HepG2 (cell line): ENCODE measurements at regions not wholly inside any gene's neighbourhood (a gene's known extent, or its start where the extent isn't known, plus 50 kb on each side); places are given as distances from the start of the nearest gene placed in this dataset.

Experiments
- ATAC-seq: fragments of 200-7000 bp; cut with Tn5 transposase; 3 replicates; pipeline ENCODE4 v1.9.1; 2020; ENCODE audit warnings: mild to moderate bottlenecking, moderate library complexity
- BruUV-seq: library from RNA; stranded (reverse); fragments of 400-500 nt; replicated peaks from 2 replicates; lab custom pipeline; 2021; lab: Mats Ljungman, UMichigan
- CTCF ChIA-PET: fragments of 300-600 bp; formaldehyde crosslinking; extraction: SDS; loops from one replicate; lab custom pipeline; 2021; ENCODE audit warnings: low total read pairs, inconsistent platforms, low intra/inter-chr PET ratio; lab: Yijun Ruan, JAX
- POLR2A ChIA-PET: fragments of 350-600 bp; sonication (Branson Sonifier 250); formaldehyde crosslinking; loops from one replicate; lab custom pipeline; 2020; ENCODE audit warnings: antibody characterized with exemption, inconsistent platforms; lab: Yijun Ruan, JAX
- DNase-seq: peaks from one replicate; pipeline ENCODE4 v3.0.0-alpha.2; 2015; ENCODE audit warnings: low spot score
- FAIRE-seq: peaks from 3 replicates; lab custom pipeline; 2011; peaks lifted over from hg19 to GRCh38; lab: Jason Lieb, UNC
- H2AFZ ChIP-seq: one replicate; pipeline ENCODE4 v1.6.1; 2011; ENCODE audit warnings: low read length, inconsistent platforms
- H3K27ac ChIP-seq: fragments of 300-600 bp; 3 replicates; pipeline ENCODE4 v1.8.0; 2011; ENCODE audit warnings: mixed run types, mild to moderate bottlenecking, mixed read lengths, low read length, inconsistent platforms; ENCODE audit not compliant: insufficient read depth; ENCODE audit errors: extremely low read length
- H3K27me3 ChIP-seq, 2 experiments: fragments of 200-600 bp in 1 of 2; 2 replicates in 1 of 2; 3 replicates in 1 of 2; pipeline versions ENCODE4 v1.6.0 to v1.8.0; 2011; ENCODE audit warnings: low read length in 2 of 2, mild to moderate bottlenecking in 2 of 2, moderate library complexity in 2 of 2, inconsistent platforms in 1 of 2; ENCODE audit not compliant: insufficient read depth in 2 of 2, control insufficient read depth in 1 of 2
- H3K36me3 ChIP-seq, 2 experiments: fragments of 200-600 bp in 1 of 2; replicated peaks in 1 of 2; 2 replicates in 1 of 2; 3 replicates in 1 of 2; pipeline versions ENCODE4 v1.5.1 to v1.8.0; 2011; ENCODE audit warnings: low read length in 2 of 2, inconsistent platforms in 1 of 2; ENCODE audit not compliant: insufficient read depth in 2 of 2, control insufficient read depth in 1 of 2
- H3K4me1 ChIP-seq: 2 replicates; pipeline ENCODE4 v1.5.1; 2012; ENCODE audit warnings: low read length, inconsistent platforms; ENCODE audit not compliant: insufficient read depth
- H3K4me2 ChIP-seq: 2 replicates; pipeline ENCODE4 v1.6.0; 2011; ENCODE audit warnings: low read depth, low read length, inconsistent platforms
- H3K4me3 ChIP-seq, 3 experiments: fragments of 200-600 bp in 1 of 3; sonication (generic), shearing (Covaris generic) in 1 of 3; replicated peaks in 1 of 3; 2 replicates each; pipeline ENCODE4 v1.5.1; 2011 to 2016; ENCODE audit warnings: low read length in 3 of 3, inconsistent platforms in 2 of 3, low read depth in 2 of 3, mild to moderate bottlenecking in 2 of 3, control low read depth in 1 of 3, mixed read lengths in 1 of 3; ENCODE audit not compliant: insufficient read depth in 1 of 3
- H3K79me2 ChIP-seq: one replicate; pipeline ENCODE4 v1.6.1; 2011; ENCODE audit warnings: low read length, inconsistent platforms; ENCODE audit not compliant: insufficient read depth
- H3K9ac ChIP-seq: 2 replicates; pipeline ENCODE4 v1.6.0; 2011; ENCODE audit warnings: mild to moderate bottlenecking, low read depth, low read length, inconsistent platforms; ENCODE audit not compliant: insufficient read depth
- H3K9me3 ChIP-seq: 2 replicates; pipeline ENCODE4 v1.5.1; 2012; ENCODE audit warnings: mild to moderate bottlenecking, low read length
- H4K20me1 ChIP-seq: 2 replicates; pipeline ENCODE4 v1.6.0; 2011; ENCODE audit warnings: inconsistent platforms, mild to moderate bottlenecking, low read length, moderate library complexity; ENCODE audit not compliant: insufficient read depth
- CHCHD3 ChIP-seq: sonication (generic); formaldehyde crosslinking; IDR thresholded peaks from 2 replicates; pipeline ENCODE4 v1.8.0; 2022; ENCODE audit warnings: mild to moderate bottlenecking, missing genetic modification reagents, moderate library complexity
- DR1 ChIP-seq: sonication (generic); formaldehyde crosslinking; IDR thresholded peaks from 2 replicates; pipeline ENCODE4 v1.8.0; 2021; ENCODE audit warnings: mild to moderate bottlenecking, missing genetic modification reagents, inconsistent platforms
- JDP2 ChIP-seq: sonication (generic); formaldehyde crosslinking; IDR thresholded peaks from 2 replicates; pipeline ENCODE4 v1.8.1; 2022; ENCODE audit warnings: missing genetic modification reagents, borderline replicate concordance
- MEIS2 ChIP-seq: sonication (generic); formaldehyde crosslinking; IDR thresholded peaks from 2 replicates; pipeline ENCODE4 v1.9.0; 2021; ENCODE audit warnings: mild to moderate bottlenecking, missing genetic modification reagents
- MXD3 ChIP-seq: IDR thresholded peaks from 2 replicates; pipeline ENCODE4 v1.6.1; 2016; ENCODE audit warnings: mild to moderate bottlenecking, missing biosample characterization, missing genetic modification reagents
- MYNN ChIP-seq: sonication (generic); formaldehyde crosslinking; IDR thresholded peaks from 2 replicates; pipeline ENCODE4 v1.4.0; 2020; ENCODE audit warnings: mild to moderate bottlenecking, low read depth, missing genetic modification reagents
- NBN ChIP-seq: fragments of 450-650 bp; conservative IDR thresholded peaks from 2 replicates; pipeline ENCODE4 v1.6.1; 2017
- THRA ChIP-seq: sonication (generic); formaldehyde crosslinking; IDR thresholded peaks from 2 replicates; pipeline ENCODE4 v1.4.0; 2020; ENCODE audit warnings: missing genetic modification reagents, borderline replicate concordance
- TMF1 ChIP-seq: sonication (generic); formaldehyde crosslinking; IDR thresholded peaks from 2 replicates; pipeline ENCODE4 v1.8.1; 2022; ENCODE audit warnings: low read depth, missing genetic modification reagents
- ZFP36L1 ChIP-seq: sonication (generic); formaldehyde crosslinking; IDR thresholded peaks from 2 replicates; pipeline ENCODE4 v1.8.0; 2022; ENCODE audit warnings: mild to moderate bottlenecking, missing genetic modification reagents, moderate library complexity
- ZNF234 ChIP-seq: sonication (generic); formaldehyde crosslinking; conservative IDR thresholded peaks from 2 replicates; pipeline ENCODE4 v1.5.1; 2020; ENCODE audit warnings: mild to moderate bottlenecking, missing genetic modification reagents
- ZNF24 ChIP-seq: fragments of 450-650 bp; IDR thresholded peaks from 2 replicates; pipeline ENCODE4 v1.6.1; 2017; ENCODE audit warnings: antibody characterized with exemption, mild to moderate bottlenecking
- ZNF253 ChIP-seq: sonication (generic); formaldehyde crosslinking; IDR thresholded peaks from 2 replicates; pipeline ENCODE4 v1.8.0; 2022; ENCODE audit warnings: mild to moderate bottlenecking, missing genetic modification reagents, borderline replicate concordance
- ZNF326 ChIP-seq: sonication (generic); formaldehyde crosslinking; IDR thresholded peaks from 2 replicates; pipeline ENCODE4 v1.4.0; 2020; ENCODE audit warnings: missing genetic modification reagents, borderline replicate concordance
- ZNF614 ChIP-seq: IDR thresholded peaks from 2 replicates; pipeline ENCODE4 v1.6.1; 2018; ENCODE audit warnings: missing biosample characterization, missing genetic modification reagents, inconsistent platforms, borderline replicate concordance
- ZNF724P ChIP-seq: sonication (generic); formaldehyde crosslinking; IDR thresholded peaks from 2 replicates; pipeline ENCODE4 v1.8.0; 2022; ENCODE audit warnings: missing genetic modification reagents, borderline replicate concordance
- ZNF883 ChIP-seq: sonication (generic); formaldehyde crosslinking; IDR thresholded peaks from 2 replicates; pipeline ENCODE4 v1.5.1; 2020; ENCODE audit warnings: mild to moderate bottlenecking, missing genetic modification reagents; ENCODE audit errors: not compliant biosample characterization
- in situ Hi-C: cut with HindIII; loops from 2 replicates; pipeline ENCODE4 v1.10.0; 2017; ENCODE audit warnings: low pct_unique_long_range_greater_than_20kb; ENCODE audit not compliant: extremely low pct_ligation_motif_present
- intact Hi-C: fragments of 100-400 bp; cut with micrococcal nuclease; formaldehyde crosslinking; loops from one replicate; pipeline ENCODE4 v1.10.0; 2022; ENCODE audit not compliant: unreplicated experiment

GRCh38 chr4:123233136-123233768 is 163.3 kb upstream of the SPRY1 start (continued):
- no peak for TF ChIP-seq MXD3
- TF ChIP-seq, all 625 proteins: peak for 0

- TF ChIP-seq MYNN (CRISPR knock-in tag) (no peak), JDP2 (CRISPR knock-in tag) (no peak), TMF1 (CRISPR knock-in tag) (no peak), ZNF24 (no peak), ZFP36L1 (no peak), ZNF614 (CRISPR knock-in tag) (no peak), ZNF234 (CRISPR knock-in tag) (no peak), DR1 (no peak), NBN (no peak), ZNF724P (no peak), CHCHD3 (no peak), ZNF253 (CRISPR knock-in tag) (no peak), MEIS2 (CRISPR knock-in tag) (no peak), ZNF883 (no peak), ZNF326 (CRISPR knock-in tag) (no peak), THRA (CRISPR knock-in tag) (no peak)
- TF ChIP-seq, all 625 proteins: peak for 0
- no TSS peak for BruUV-seq
- no peaks in the 10 kb centered on the region for H3K79me2 ChIP-seq
- CTCF ChIA-PET = no interaction called here
- H3K27me3 ChIP-seq = no peaks in the 10 kb centered on the region
- POLR2A ChIA-PET = no interaction called here
- no peak for DNase-seq
- H3K9ac ChIP-seq = no peak overlapping the region
- H4K20me1 ChIP-seq = no peaks in the 10 kb centered on the region
- in situ Hi-C loops (no loop called here), intact Hi-C loops (no loop called here)
- H3K4me3 ChIP-seq = no peak overlapping the region
- no peak for ATAC-seq
- H3K27ac ChIP-seq = no peak overlapping the region
- FAIRE-seq = no peak
- H3K4me1 ChIP-seq = no peaks in the 10 kb centered on the region
- no peak overlapping the region for H3K4me2 ChIP-seq
- H3K9me3 ChIP-seq = no peaks in the 10 kb centered on the region
- no peak overlapping the region for H2AFZ ChIP-seq
- H3K36me3 ChIP-seq = no peaks in the 10 kb centered on the region
These were observed 161.6 kb upstream of the SPRY1 start for GRCh38 chr4:123234955-123235354.
